H9 (cell line): ENCODE measurements at regions not wholly inside any gene's neighbourhood (a gene's known extent, or its start where the extent isn't known, plus 50 kb on each side); places are given as distances from the start of the nearest gene placed in this dataset.

ENCODE experiments used
- DNase-seq: peaks from one replicate; pipeline ENCODE4 v3.0.0-alpha.2; 2017
- H2AFZ ChIP-seq: one replicate; pipeline ENCODE4 v1.6.1; 2013; ENCODE audit warnings: mild to moderate bottlenecking, low read length, control low read depth, moderate library complexity
- H2AK5ac ChIP-seq: 2 replicates; pipeline ENCODE4 v1.6.1; 2013; ENCODE audit warnings: low read length, control low read depth, mixed read lengths; ENCODE audit not compliant: insufficient read length
- H2BK120ac ChIP-seq: one replicate; pipeline ENCODE4 v1.6.1; 2013; ENCODE audit warnings: low read depth, mild to moderate bottlenecking, low read length, control low read depth, inconsistent platforms; ENCODE audit not compliant: poor library complexity, severe bottlenecking
- H2BK12ac ChIP-seq: 2 replicates; pipeline ENCODE4 v1.6.1; 2013; ENCODE audit warnings: low read length, control low read depth, mixed read lengths, low read depth; ENCODE audit not compliant: insufficient read length
- H2BK15ac ChIP-seq: 2 replicates; pipeline ENCODE4 v1.6.1; 2013; ENCODE audit warnings: low read depth, low read length, control low read depth
- H2BK20ac ChIP-seq: one replicate; pipeline ENCODE4 v1.6.1; 2013; ENCODE audit warnings: low read depth, mild to moderate bottlenecking, low read length, control low read depth, inconsistent platforms; ENCODE audit not compliant: poor library complexity, severe bottlenecking
- H2BK5ac ChIP-seq: 2 replicates; pipeline ENCODE4 v1.6.1; 2013; ENCODE audit warnings: low read length, control low read depth, mixed read lengths; ENCODE audit not compliant: insufficient read length
- H3K14ac ChIP-seq: 2 replicates; pipeline ENCODE4 v1.6.1; 2013; ENCODE audit warnings: low read length, control low read depth; ENCODE audit not compliant: insufficient read depth
- H3K18ac ChIP-seq: 2 replicates; pipeline ENCODE4 v1.6.1; 2013; ENCODE audit warnings: low read depth, mild to moderate bottlenecking, mixed read lengths, low read length, control low read depth; ENCODE audit not compliant: insufficient read length
- H3K23ac ChIP-seq: 2 replicates; pipeline ENCODE4 v1.6.1; 2013; ENCODE audit warnings: low read length, control low read depth, mixed read lengths, low read depth; ENCODE audit not compliant: insufficient read length
- H3K23me2 ChIP-seq: 2 replicates; pipeline ENCODE4 v1.6.1; 2013; ENCODE audit warnings: low read depth, mild to moderate bottlenecking, mixed read lengths, low read length, control low read depth; ENCODE audit not compliant: insufficient read length, poor library complexity, severe bottlenecking
- H3K27ac ChIP-seq: 2 replicates; pipeline ENCODE4 v1.5.1; 2013; ENCODE audit warnings: low read length, control low read depth, mixed read lengths, low read depth; ENCODE audit not compliant: insufficient read length
- H3K27me3 ChIP-seq: 2 replicates; pipeline ENCODE4 v1.6.1; 2013; ENCODE audit warnings: low read length, control low read depth, inconsistent platforms; ENCODE audit not compliant: insufficient read depth
- H3K4ac ChIP-seq: 2 replicates; pipeline ENCODE4 v1.6.1; 2013; ENCODE audit warnings: low read depth, mild to moderate bottlenecking, control low read depth, inconsistent platforms, low read length, moderate library complexity
- H3K4me1 ChIP-seq: 2 replicates; pipeline ENCODE4 v1.6.1; 2013; ENCODE audit warnings: low read length, control low read depth, inconsistent platforms; ENCODE audit not compliant: insufficient read depth
- H3K4me2 ChIP-seq: 2 replicates; pipeline ENCODE4 v1.6.1; 2013; ENCODE audit warnings: low read length, control low read depth, mixed read lengths; ENCODE audit not compliant: insufficient read length, insufficient read depth
- H3K56ac ChIP-seq: 2 replicates; pipeline ENCODE4 v1.6.1; 2013; ENCODE audit warnings: low read depth, mild to moderate bottlenecking, mixed read lengths, low read length, control low read depth; ENCODE audit not compliant: insufficient read length
- H3K79me1 ChIP-seq: 2 replicates; pipeline ENCODE4 v1.6.1; 2013; ENCODE audit warnings: low read depth, mild to moderate bottlenecking, moderate library complexity, low read length, control low read depth, inconsistent platforms; ENCODE audit not compliant: insufficient read depth, poor library complexity, severe bottlenecking
- H3K79me2 ChIP-seq: 2 replicates; pipeline ENCODE4 v1.6.1; 2013; ENCODE audit warnings: low read length, control low read depth, inconsistent platforms; ENCODE audit not compliant: insufficient read depth
- H3K9ac ChIP-seq: 2 replicates; pipeline ENCODE4 v1.6.1; 2013; ENCODE audit warnings: low read length, control low read depth, mixed read lengths; ENCODE audit not compliant: insufficient read length; ENCODE audit errors: extremely low read depth
- H3K9me3 ChIP-seq: one replicate; pipeline ENCODE4 v1.6.1; 2013; ENCODE audit warnings: low read depth, low read length, inconsistent platforms; ENCODE audit not compliant: control insufficient read depth
- H3T11ph ChIP-seq: one replicate; pipeline ENCODE4 v1.6.1; 2013; ENCODE audit warnings: mild to moderate bottlenecking, low read length, control low read depth, inconsistent platforms
- H4K20me1 ChIP-seq: one replicate; pipeline ENCODE4 v1.6.1; 2013; ENCODE audit not compliant: control insufficient read depth, insufficient read length, insufficient read depth
- H4K5ac ChIP-seq: 2 replicates; pipeline ENCODE4 v1.6.1; 2013; ENCODE audit warnings: low read depth, mild to moderate bottlenecking, mixed read lengths, low read length, control low read depth; ENCODE audit not compliant: insufficient read length
- H4K8ac ChIP-seq: replicated peaks from 2 replicates; pipeline ENCODE4 v1.6.1; 2013; ENCODE audit warnings: low read length, control low read depth, mixed read lengths, low read depth; ENCODE audit not compliant: insufficient read length
- H4K91ac ChIP-seq: 2 replicates; pipeline ENCODE4 v1.6.1; 2013; ENCODE audit warnings: low read depth, mild to moderate bottlenecking, moderate library complexity, mixed read lengths, low read length, control low read depth; ENCODE audit not compliant: insufficient read length
- H3K27ac Mint-ChIP-seq, 3 experiments: 2 replicates in 2 of 3; 3 replicates in 1 of 3; pipeline ENCODE4 v1.8.0; 2020 to 2021; ENCODE audit warnings: mixed read lengths in 3 of 3, mild to moderate bottlenecking in 1 of 3, moderate library complexity in 1 of 3
- H3K27me3 Mint-ChIP-seq: 2 replicates; pipeline ENCODE4 v1.8.0; 2021; ENCODE audit warnings: low read depth, mild to moderate bottlenecking, moderate library complexity, mixed read lengths
- H3K36me3 Mint-ChIP-seq, 3 experiments: 2 replicates in 2 of 3; 3 replicates in 1 of 3; pipeline ENCODE4 v1.8.0; 2020 to 2021; ENCODE audit warnings: low read depth in 3 of 3, mixed read lengths in 3 of 3; ENCODE audit not compliant: insufficient read depth in 1 of 3
- H3K4me1 Mint-ChIP-seq, 2 experiments: 2 replicates each; pipeline ENCODE4 v1.8.0; 2020; ENCODE audit warnings: mixed read lengths in 2 of 2
- H3K4me3 Mint-ChIP-seq, 2 experiments: 2 replicates in 1 of 2; 3 replicates in 1 of 2; pipeline ENCODE4 v1.8.0; 2020 to 2021; ENCODE audit warnings: mild to moderate bottlenecking in 2 of 2, mixed read lengths in 2 of 2, moderate library complexity in 1 of 2
- H3K9me3 Mint-ChIP-seq, 2 experiments: 2 replicates in 1 of 2; 3 replicates in 1 of 2; pipeline ENCODE4 v1.8.0; 2020; ENCODE audit warnings: mild to moderate bottlenecking in 2 of 2, mixed read lengths in 2 of 2, moderate library complexity in 1 of 2
- CTCF ChIP-seq: fragments of 200-600 bp; sonication (generic); conservative IDR thresholded peaks from 3 replicates; pipeline ENCODE4 v1.8.0; 2021; ENCODE audit warnings: antibody characterized with exemption, mild to moderate bottlenecking

DNA sequence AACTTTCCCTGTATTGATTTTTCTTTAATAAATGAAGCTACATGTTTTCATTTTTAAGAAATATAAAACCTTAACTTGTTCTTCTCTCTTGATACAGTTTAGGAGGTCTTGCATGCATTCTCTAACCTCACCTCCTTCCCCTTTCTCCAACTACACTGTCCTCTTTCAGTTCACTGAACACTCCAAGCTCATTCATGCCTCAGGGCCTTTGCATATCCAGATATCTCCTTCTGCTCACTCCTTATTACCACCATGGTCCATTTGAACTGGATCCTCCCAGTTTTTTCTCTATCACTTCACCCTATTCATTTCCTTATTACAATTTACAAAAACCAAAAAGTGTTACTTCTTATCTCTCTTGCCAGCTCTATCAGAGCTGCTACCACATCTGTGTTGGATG, 242.9 kb upstream of the PLEKHG7 start:
- Histone ChIP-seq H4K20me1 (no peaks in the 10 kb centered on the region), H3K79me1 (no peaks in the 10 kb centered on the region), H3K4me1 (no peaks in the 10 kb centered on the region), H3K18ac (no peak overlapping the region), H3K9ac (no peak overlapping the region), H2BK12ac (no peak overlapping the region), H3K27me3 (no peaks in the 10 kb centered on the region), H2AK5ac (no peak overlapping the region), H2BK20ac (no peak overlapping the region), H3K27ac (no peak overlapping the region), H3K4ac (no peak overlapping the region), H3K14ac (no peak overlapping the region), H4K5ac (no peak overlapping the region), H2BK5ac (no peak overlapping the region), H3K23ac (no peak overlapping the region), H3T11ph (no peak overlapping the region), H3K56ac (no peak overlapping the region), H2BK15ac (no peak overlapping the region), H4K8ac (no peak overlapping the region), H3K9me3 (no peaks in the 10 kb centered on the region), H4K91ac (no peak overlapping the region), H2AFZ (no peak overlapping the region), H2BK120ac (no peak overlapping the region), H3K4me2 (no peak overlapping the region), H3K79me2 (no peaks in the 10 kb centered on the region), H3K23me2 (no peaks in the 10 kb centered on the region)
- Mint-ChIP-seq H3K27ac (no peak overlapping the region), H3K9me3 (peaks cover 4 to 10% of the 10 kb centered on the region in 2 experiments; a peak in 4 of 5 replicates), H3K36me3 (peaks cover 3 to 23% (median 3%) of the 10 kb centered on the region in 3 experiments; a peak in 5 of 7 replicates), H3K4me3 (no peak overlapping the region), H3K27me3 (no peaks in the 10 kb centered on the region), H3K4me1 (peaks cover 20 to 24% of the 10 kb centered on the region in 2 experiments)
- no peak for TF ChIP-seq CTCF
- DNase-seq, result no peak
